ENCODE measurements at regions not wholly inside any gene's neighbourhood (a gene's known extent, or its start where the extent isn't known, plus 50 kb on each side); places are given as distances from the start of the nearest gene placed in this dataset.
"Not testable (repeated sequence)": the region's sequence is repeated elsewhere in the genome, so short reads cannot be mapped to it uniquely, and the experiment has no call there.

- no peak for TF ChIP-seq POLR2AphosphoS5 (IDR thresholded peaks at IDR 0.05)
- no peak for TF ChIP-seq MXI1 (conservative IDR thresholded peaks at IDR 0.05; ENCODE audit: poor library complexity, severe bottlenecking)
- TF ChIP-seq EP300 (conservative IDR thresholded peaks at IDR 0.05; ENCODE audit: poor library complexity, severe bottlenecking) = no peak
- TF ChIP-seq TAF1 (IDR thresholded peaks at IDR 0.05; ENCODE audit: low read depth) = no peak
- TF ChIP-seq REST (IDR thresholded peaks at IDR 0.05; ENCODE audit: borderline replicate concordance) = no peak
- TF ChIP-seq RAD21 (conservative IDR thresholded peaks at IDR 0.05) = no peak
- TF ChIP-seq SMC3 (conservative IDR thresholded peaks at IDR 0.05; ENCODE audit: poor library complexity) = no peak
- H2AFZ ChIP-seq (ENCODE audit: low read depth, low read length) = no peak overlapping the region
- no peaks in the 10 kb centered on the region for H3K9me3 ChIP-seq (ENCODE audit: low read length)
- H3K9ac ChIP-seq (ENCODE audit: low read length) = no peak overlapping the region
- no peak overlapping the region for H3K27ac ChIP-seq (ENCODE audit: low read length)
- H3K36me3 ChIP-seq (ENCODE audit: insufficient read depth, low read length) = no peaks in the 10 kb centered on the region
- no peaks in the 10 kb centered on the region for H4K20me1 ChIP-seq (ENCODE audit: insufficient read depth)
- no peak overlapping the region for H3K4me2 ChIP-seq (ENCODE audit: low read length)
- no peaks in the 10 kb centered on the region for H3K9me2 ChIP-seq (ENCODE audit: insufficient read depth, low read length)
- H3K27me3 ChIP-seq (ENCODE audit: insufficient read depth, low read depth, low read length) = no peaks in the 10 kb centered on the region
- H3F3A ChIP-seq (ENCODE audit: insufficient read depth, low read length, poor library complexity, severe bottlenecking) = no peaks in the 10 kb centered on the region
- no peak overlapping the region for H3K4me3 ChIP-seq (ENCODE audit: low read length)
- H3K79me2 ChIP-seq (replicated peaks; ENCODE audit: insufficient read depth, low read length) = no peaks in the 10 kb centered on the region
Measured at GRCh38 chr2:139424101-139424500, 643.9 kb upstream of the NXPH2 start.

DNA sequence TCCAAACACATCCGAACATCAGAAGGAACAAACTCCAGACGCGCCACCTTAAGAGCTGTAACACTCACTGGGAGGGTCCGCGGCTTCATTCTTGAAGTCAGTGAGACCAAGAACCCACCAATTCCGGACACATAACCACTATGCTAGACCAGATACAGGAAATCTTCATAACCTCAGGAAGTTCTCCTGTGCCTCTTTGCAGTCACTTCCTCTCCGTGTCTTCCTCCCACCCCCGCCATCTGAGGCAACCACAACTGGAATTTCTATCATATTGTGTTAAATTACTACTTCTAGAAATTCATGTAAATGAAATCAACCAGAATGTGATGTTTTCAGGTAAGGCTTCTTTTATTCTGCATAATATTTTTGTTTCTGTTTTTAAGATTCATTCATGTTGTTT, 631.0 kb upstream of the NXPH2 start:
- no peaks in the 10 kb centered on the region for H3K9me2 ChIP-seq (ENCODE audit: insufficient read depth, low read length)
- H3F3A ChIP-seq (ENCODE audit: insufficient read depth, low read length, poor library complexity, severe bottlenecking) = no peaks in the 10 kb centered on the region
- H3K27ac ChIP-seq (ENCODE audit: low read length) = no peak overlapping the region
- no peak overlapping the region for H3K4me2 ChIP-seq (ENCODE audit: low read length)
- no peaks in the 10 kb centered on the region for H4K20me1 ChIP-seq (ENCODE audit: insufficient read depth)
- H3K79me2 ChIP-seq (replicated peaks; ENCODE audit: insufficient read depth, low read length) = no peaks in the 10 kb centered on the region
- no peak for TF ChIP-seq CTCF (IDR thresholded peaks at IDR 0.05; ENCODE audit: poor library complexity, severe bottlenecking)
- H2AFZ ChIP-seq (ENCODE audit: low read depth, low read length) = no peak overlapping the region
- no peaks in the 10 kb centered on the region for H3K9me3 ChIP-seq (ENCODE audit: low read length)
- H3K27me3 ChIP-seq (ENCODE audit: insufficient read depth, low read depth, low read length) = no peaks in the 10 kb centered on the region
- no peak overlapping the region for H3K9ac ChIP-seq (ENCODE audit: low read length)
- no peak overlapping the region for H3K4me3 ChIP-seq (ENCODE audit: low read length)
- no peaks in the 10 kb centered on the region for H3K36me3 ChIP-seq (ENCODE audit: insufficient read depth, low read length)

- H2AFZ ChIP-seq (ENCODE audit: low read depth, low read length); H3K9me2 ChIP-seq (ENCODE audit: insufficient read depth, low read length); H3K4me3 ChIP-seq (ENCODE audit: low read length); H3K4me2 ChIP-seq (ENCODE audit: low read length); H3F3A ChIP-seq (ENCODE audit: insufficient read depth, low read length, poor library complexity, severe bottlenecking); H3K79me2 ChIP-seq (replicated peaks; ENCODE audit: insufficient read depth, low read length); H3K9me3 ChIP-seq (ENCODE audit: low read length); H3K27me3 ChIP-seq (ENCODE audit: insufficient read depth, low read depth, low read length); H4K20me1 ChIP-seq (ENCODE audit: insufficient read depth); H3K27ac ChIP-seq (ENCODE audit: low read length); H3K9ac ChIP-seq (ENCODE audit: low read length); H3K36me3 ChIP-seq (ENCODE audit: insufficient read depth, low read length): not testable (repeated sequence)
Measured at GRCh38 chr2:139410833-139411174, 630.6 kb upstream of the NXPH2 start.

DNA sequence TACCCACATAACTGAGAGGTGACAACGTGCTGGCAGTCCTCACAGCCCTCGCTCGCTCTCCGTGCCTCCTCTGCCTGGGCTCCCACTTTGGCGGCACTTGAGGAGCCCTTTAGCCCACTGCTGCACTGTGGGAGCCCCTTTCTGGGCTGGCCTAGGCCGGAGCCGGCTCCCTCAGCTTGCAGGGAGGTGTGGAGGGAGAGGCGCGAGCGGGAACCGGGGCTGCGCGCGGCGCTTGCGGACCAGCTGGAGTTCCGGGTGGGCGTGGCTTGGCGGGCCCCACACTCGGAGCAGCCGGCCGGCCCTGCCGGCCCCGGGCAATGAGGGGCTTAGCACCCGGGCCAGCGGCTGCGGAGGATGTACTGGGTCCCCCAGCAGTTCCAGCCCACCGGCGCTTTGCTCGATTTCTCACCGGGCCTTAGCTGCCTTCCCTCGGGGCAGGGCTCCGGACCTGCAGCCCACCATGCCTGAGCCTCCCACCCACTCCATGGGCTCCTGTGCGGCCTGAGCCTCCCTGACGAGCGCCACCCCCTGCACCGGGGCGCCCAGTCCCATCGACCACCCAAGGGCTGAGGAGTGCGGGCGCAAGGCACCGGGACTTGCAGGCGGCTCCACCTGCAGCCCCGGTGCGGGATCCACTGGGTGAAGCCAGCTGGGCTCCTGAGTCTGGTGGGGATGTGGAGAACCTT, 630.1 kb upstream of the NXPH2 start:
- not testable (repeated sequence) for H3K4me2 ChIP-seq (ENCODE audit: low read length); H3K9me2 ChIP-seq (ENCODE audit: insufficient read depth, low read length); H3K27ac ChIP-seq (ENCODE audit: low read length); H3K79me2 ChIP-seq (replicated peaks; ENCODE audit: insufficient read depth, low read length); H4K20me1 ChIP-seq (ENCODE audit: insufficient read depth); H3F3A ChIP-seq (ENCODE audit: insufficient read depth, low read length, poor library complexity, severe bottlenecking); H3K36me3 ChIP-seq (ENCODE audit: insufficient read depth, low read length); H3K9me3 ChIP-seq (ENCODE audit: low read length); H3K27me3 ChIP-seq (ENCODE audit: insufficient read depth, low read depth, low read length); H3K4me3 ChIP-seq (ENCODE audit: low read length); H2AFZ ChIP-seq (ENCODE audit: low read depth, low read length); H3K9ac ChIP-seq (ENCODE audit: low read length)
